Heart right ventricle (tissue), 16 donors: ENCODE measurements at regions not wholly inside any gene's neighbourhood (a gene's known extent, or its start where the extent isn't known, plus 50 kb on each side); places are given as distances from the start of the nearest gene placed in this dataset.
A peak's percentile ranks its signal among the peaks of the same experiment; 100 is the strongest.

Source experiments
- ATAC-seq, 8 donors: fragments of 200-7000 bp; cut with Tn5 transposase; one replicate each; pipeline ENCODE4 v1.9.1; 2020; ENCODE audit warnings: mild to moderate bottlenecking in 8 of 8, moderate library complexity in 8 of 8, moderate number of reproducible peaks in 1 of 8
- DNase-seq, 2 donors: peaks; one replicate each; pipeline ENCODE4 v3.0.0-alpha.2; 2020
- H3K27ac ChIP-seq, 10 donors: fragments of 200-600 bp; sonication (generic) in 2 of 10; one replicate each; pipeline versions ENCODE4 v1.5.0 to v1.8.0; 2020 to 2022; ENCODE audit warnings: mild to moderate bottlenecking in 3 of 10
- H3K27me3 ChIP-seq, 7 donors: fragments of 200-600 bp; one replicate each; pipeline ENCODE4 v1.8.0; 2021 to 2022; ENCODE audit warnings: mild to moderate bottlenecking in 2 of 7
- H3K36me3 ChIP-seq, 9 donors: fragments of 200-600 bp; sonication (generic) in 1 of 9; one replicate each; pipeline versions ENCODE4 v1.5.0 to v1.8.0; 2020 to 2022; ENCODE audit warnings: mild to moderate bottlenecking in 2 of 9
- H3K4me1 ChIP-seq, 9 donors: fragments of 200-600 bp; sonication (generic) in 1 of 9; one replicate each; pipeline versions ENCODE4 v1.5.0 to v1.8.0; 2020 to 2022; ENCODE audit warnings: mild to moderate bottlenecking in 4 of 9
- H3K4me3 ChIP-seq, 10 donors: fragments of 200-600 bp; sonication (generic) in 2 of 10; one replicate each; pipeline versions ENCODE4 v1.5.0 to v1.8.0; 2020 to 2022; ENCODE audit warnings: mild to moderate bottlenecking in 7 of 10, moderate library complexity in 2 of 10
- H3K9me3 ChIP-seq, 11 donors: fragments of 200-600 bp in 10 of 11; sonication (generic) in 2 of 11; one replicate each; pipeline versions ENCODE4 v1.5.0 to v1.8.0; 2013 to 2022; ENCODE audit warnings: mild to moderate bottlenecking in 2 of 11, control low read depth in 1 of 11, moderate library complexity in 1 of 11
- WGBS, 2 donors: extraction: QIAGEN DNeasy Blood & Tissue Kit; methylation state at CpG; one replicate each; pipeline ENCODE4 v1.1.7; 2013; ENCODE audit warnings: inconsistent platforms in 1 of 2; 5-methylcytosine and 5-hydroxymethylcytosine counted together
- intact Hi-C, 10 donors: fragments of 100-400 bp; cut with DNase I; formaldehyde crosslinking; loops; one replicate each; pipeline versions ENCODE4 v1.11.1 to v1.14.2; 2022
- TF ChIP-seq, protein P1 (sequence below), 9 donors: fragments of 200-600 bp; sonication (generic) in 2 of 9; IDR thresholded peaks; one replicate each; pipeline versions ENCODE4 v1.5.0 to v1.8.0; 2021 to 2022; ENCODE audit warnings: antibody characterized with exemption in 9 of 9, mild to moderate bottlenecking in 5 of 9, moderate library complexity in 1 of 9
- donor health status: Arrhythmogenic right ventricular cardiomyopathy.
- donor health status: ischemic (EF 13 %, LVEDD 7.1; RV severe dilation, severe dysfunction).
- donor health status: healthy with polysubstance abuse.
- donor health status: DM: no; HTN: yes; CAD: no.
- donor health status: DM: no; HTN: no; CAD: no.
- donor health status: ischemic (EF 25% LVEDD 6.9; RV normal size, moderate dysfunction).
- donor health status: ischemic (EF 25% LVEDD 5.7; RV mildly dilated, moderate dysfunction).
- donor health status: healthy.
- donor health status: DM: yes; HTN: yes; CAD: no.
- donor health status: Ischemic cardiomyopathy.
- donor health status: ischemic (EF 35%, LVEDD 5.7; RV mildly dilated, moderate dysfunction).
- donor health status: nonischemic (EF 11% LVEDD 7.7; RV severe dilation, severe dysfunction).
- donor health status: DM: yes; HTN: yes; CAD: no.
- donor health status: PGD.
- donor health status: ischemic (EF 29% LVEDD 5.4; RV normal size, mild dysfunction).
- donor health status: nonischemic (EF 23%, LVEDD 6.1; RV moderate dilation, normal function).

DNA sequence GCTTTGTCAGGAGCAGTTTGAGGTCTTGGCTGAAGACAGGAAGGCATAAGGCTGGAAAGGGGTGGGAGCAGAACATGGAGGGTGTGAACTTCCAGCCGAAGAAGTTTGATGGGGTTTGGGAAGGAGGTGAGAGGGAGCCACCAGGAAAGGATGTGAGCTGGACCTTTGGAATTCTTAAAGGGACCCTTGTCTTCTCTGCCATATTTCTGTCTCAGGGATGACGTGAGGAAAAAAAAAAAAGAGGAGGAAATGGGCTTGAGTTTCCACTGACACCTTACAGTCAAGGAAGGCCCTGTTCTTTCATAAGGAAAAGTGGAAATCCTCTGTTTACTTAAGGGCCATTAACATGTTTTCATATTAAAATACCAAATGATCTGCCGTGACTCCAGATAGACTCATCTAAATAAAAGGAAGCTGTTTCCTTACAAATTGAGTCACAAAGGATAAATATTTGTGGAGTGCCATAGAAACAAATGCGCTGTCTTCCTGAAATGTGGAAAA lies 132.1 kb downstream of the PALM2AKAP2 start:
- TF ChIP-seq, protein P1, sequence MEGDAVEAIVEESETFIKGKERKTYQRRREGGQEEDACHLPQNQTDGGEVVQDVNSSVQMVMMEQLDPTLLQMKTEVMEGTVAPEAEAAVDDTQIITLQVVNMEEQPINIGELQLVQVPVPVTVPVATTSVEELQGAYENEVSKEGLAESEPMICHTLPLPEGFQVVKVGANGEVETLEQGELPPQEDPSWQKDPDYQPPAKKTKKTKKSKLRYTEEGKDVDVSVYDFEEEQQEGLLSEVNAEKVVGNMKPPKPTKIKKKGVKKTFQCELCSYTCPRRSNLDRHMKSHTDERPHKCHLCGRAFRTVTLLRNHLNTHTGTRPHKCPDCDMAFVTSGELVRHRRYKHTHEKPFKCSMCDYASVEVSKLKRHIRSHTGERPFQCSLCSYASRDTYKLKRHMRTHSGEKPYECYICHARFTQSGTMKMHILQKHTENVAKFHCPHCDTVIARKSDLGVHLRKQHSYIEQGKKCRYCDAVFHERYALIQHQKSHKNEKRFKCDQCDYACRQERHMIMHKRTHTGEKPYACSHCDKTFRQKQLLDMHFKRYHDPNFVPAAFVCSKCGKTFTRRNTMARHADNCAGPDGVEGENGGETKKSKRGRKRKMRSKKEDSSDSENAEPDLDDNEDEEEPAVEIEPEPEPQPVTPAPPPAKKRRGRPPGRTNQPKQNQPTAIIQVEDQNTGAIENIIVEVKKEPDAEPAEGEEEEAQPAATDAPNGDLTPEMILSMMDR (IDR thresholded peaks at IDR 0.05): no peak
- peaks cover 25 to 92% (median 76%) of the 10 kb centered on the region in 9 donors for H3K4me1 ChIP-seq
- H3K27me3 ChIP-seq: no peaks in the 10 kb centered on the region
- intact Hi-C loops: loop anchor here in 5 of 10 donors (5.0 to 10.0 kb wide), 5 partner anchors 45 to 135 kb away; no protein-coding TSS in a partner anchor
- H3K36me3 ChIP-seq: no peaks in the 10 kb centered on the region
- H3K4me3 ChIP-seq: no peak overlapping the region
- ATAC-seq (peak in 7 of 8 donors; percentile 48 to 71 (median 57)), DNase-seq (peak in 1 of 2 donors; percentile 41)
- H3K9me3 ChIP-seq: no peaks in the 10 kb centered on the region
- WGBS, 2 donors: 53 to 54% methylated on average over 4 of the region's 4 CpGs
- H3K27ac ChIP-seq: peak overlapping the region; percentile 18 to 84 (median 68)

DNA sequence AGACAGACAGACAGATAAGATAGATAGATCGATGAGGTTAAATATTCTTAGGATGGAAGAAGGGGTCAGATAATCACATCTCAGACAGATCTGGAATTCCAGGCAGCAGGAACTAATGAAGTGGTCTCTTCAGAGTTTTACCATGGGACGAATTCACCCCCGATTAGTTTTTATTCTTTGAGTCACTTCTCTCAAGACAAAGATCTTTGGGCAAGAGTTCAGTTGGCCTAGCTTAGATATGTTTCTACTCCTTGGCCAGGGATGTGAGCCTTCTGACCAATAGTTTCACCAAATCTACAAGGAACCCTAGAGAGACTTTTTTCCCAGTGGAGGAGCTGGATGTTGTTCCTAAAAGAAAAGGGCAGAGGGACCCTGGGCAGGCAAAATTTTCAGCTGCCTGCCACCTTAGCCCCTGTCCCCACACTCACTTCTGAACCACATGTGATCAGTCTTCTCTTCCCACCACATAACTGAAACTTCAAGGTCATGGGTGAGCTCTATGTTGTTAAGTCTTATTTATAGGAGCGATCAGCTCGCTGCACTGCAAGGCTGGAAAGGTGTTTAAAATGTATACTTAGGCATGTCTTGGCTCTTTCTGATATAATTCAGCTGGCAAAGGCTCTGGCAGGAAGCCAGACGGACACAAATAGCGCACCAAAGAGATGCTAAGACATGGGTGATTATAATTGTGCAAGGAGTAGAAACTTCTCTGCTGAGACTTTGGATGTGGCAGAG lies 132.9 kb downstream of the PALM2AKAP2 start:
- TF ChIP-seq, protein P1 (IDR thresholded peaks at IDR 0.05): no peak
- no peak for ATAC-seq

DNA sequence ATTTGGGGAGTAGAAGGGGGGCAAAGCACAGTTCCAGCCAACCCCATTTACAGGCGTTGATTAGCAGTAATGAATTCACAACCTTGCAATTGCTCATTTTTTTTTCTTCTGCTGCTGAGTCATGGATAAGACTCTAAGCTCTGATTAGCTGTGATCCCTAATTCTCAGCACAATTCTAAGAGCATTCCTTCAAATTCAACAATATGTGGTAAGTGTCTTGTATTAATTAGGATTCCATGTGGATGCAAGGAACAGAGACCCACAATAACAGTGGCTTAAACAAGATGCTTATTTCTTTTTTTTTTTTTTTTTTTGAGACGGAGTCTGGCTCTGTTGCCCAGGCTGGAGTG lies 133.4 kb downstream of the PALM2AKAP2 start:
- Histone ChIP-seq H3K27ac (peak overlapping the region in 9 of 10 donors; percentile 4 to 84 (median 69)), H3K4me1 (peaks cover 25 to 93% (median 74%) of the 10 kb centered on the region in 9 donors), H3K9me3 (no peaks in the 10 kb centered on the region), H3K4me3 (no peak overlapping the region), H3K27me3 (no peaks in the 10 kb centered on the region), H3K36me3 (no peaks in the 10 kb centered on the region)
- intact Hi-C loops: loop anchor here in 5 of 10 donors (5.0 to 10.0 kb wide), 5 partner anchors 44 to 134 kb away; no protein-coding TSS in a partner anchor
- DNase-seq: no peak
- TF ChIP-seq, protein P1 (IDR thresholded peaks at IDR 0.05): no peak
- WGBS, 2 donors: 52 to 60% methylated on average over 1 to 2 of the region's 2 CpGs
- no peak for ATAC-seq

More for the DNA sequence above, 132.9 kb downstream of the PALM2AKAP2 start:
- Histone ChIP-seq H3K4me1 (peaks cover 25 to 93% (median 74%) of the 10 kb centered on the region in 9 donors), H3K9me3 (no peaks in the 10 kb centered on the region), H3K4me3 (no peak overlapping the region), H3K27me3 (no peaks in the 10 kb centered on the region), H3K36me3 (no peaks in the 10 kb centered on the region), H3K27ac (peak overlapping the region; percentile 4 to 84 (median 68))
- no peak for DNase-seq
- 47 to 50% methylated on average over 7 of the region's 7 CpGs for WGBS, 2 donors
- intact Hi-C loops: loop anchor here in 5 of 10 donors (5.0 to 10.0 kb wide), 5 partner anchors 44 to 134 kb away; no protein-coding TSS in a partner anchor

DNA sequence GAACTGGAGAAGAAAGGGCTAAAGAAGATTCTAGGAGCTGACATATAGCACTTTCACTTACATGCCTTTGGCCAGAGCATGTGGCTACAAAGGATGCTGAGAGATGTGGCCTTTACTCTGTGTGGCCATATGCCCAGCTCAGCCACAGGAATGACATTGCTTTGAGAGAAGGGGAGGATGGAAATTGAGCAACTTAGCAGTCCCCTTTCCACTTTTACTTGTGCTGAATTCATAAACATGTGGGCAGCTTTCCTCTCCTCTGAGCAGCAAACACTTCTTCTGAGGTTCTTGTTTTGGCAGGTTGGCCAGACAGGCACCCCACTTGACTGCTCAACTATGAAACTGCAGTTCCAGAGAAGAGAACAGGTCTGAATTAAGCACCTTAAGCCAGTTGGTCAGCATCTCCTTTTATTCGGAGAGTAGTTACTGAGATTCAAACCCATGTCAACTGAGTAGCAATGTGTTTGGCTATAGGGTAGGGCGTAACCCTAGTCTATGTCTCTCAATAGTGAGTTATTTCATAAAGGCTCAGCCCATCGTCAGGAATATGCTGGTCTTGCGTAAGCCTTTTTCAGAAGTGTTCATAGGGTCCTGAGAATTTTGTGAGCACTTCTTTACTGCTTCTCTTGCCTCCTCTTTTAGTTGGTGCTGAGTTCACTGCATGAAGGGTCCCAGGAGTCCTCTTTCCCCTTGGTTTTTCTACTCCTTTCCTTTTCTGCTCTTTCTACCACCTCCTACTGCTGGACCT lies 134.5 kb downstream of the PALM2AKAP2 start:
- H3K27ac ChIP-seq: peak overlapping the region in 1 of 10 donors; percentile 0
- TF ChIP-seq, protein P1 (IDR thresholded peaks at IDR 0.05): no peak
- H3K27me3 ChIP-seq: no peaks in the 10 kb centered on the region
- ATAC-seq (no peak), DNase-seq (no peak)
- H3K36me3 ChIP-seq: no peaks in the 10 kb centered on the region
- H3K9me3 ChIP-seq: no peaks in the 10 kb centered on the region
- 96 to 97% methylated on average over 4 of the region's 4 CpGs for WGBS, 2 donors
- peaks cover 25 to 91% (median 75%) of the 10 kb centered on the region in 9 donors for H3K4me1 ChIP-seq
- H3K4me3 ChIP-seq: no peak overlapping the region
- intact Hi-C loops: loop anchor here in 6 of 10 donors (5.0 to 10.0 kb wide), 6 partner anchors 43 to 133 kb away; no protein-coding TSS in a partner anchor
